Hepatocyte (in vitro differentiated cells): ENCODE measurements at regions not wholly inside any gene's neighbourhood (a gene's known extent, or its start where the extent isn't known, plus 50 kb on each side); places are given as distances from the start of the nearest gene placed in this dataset.

Source experiments
- DNase-seq: peaks from one replicate; pipeline ENCODE4 v3.0.0-alpha.2; 2016; ENCODE audit warnings: low spot score
- H2AFZ ChIP-seq: fragments of 200-600 bp; sonication (generic); 2 replicates; pipeline ENCODE4 v1.6.0; 2016; ENCODE audit warnings: antibody characterized with exemption, mild to moderate bottlenecking
- H3K27ac ChIP-seq: fragments of 200-600 bp; sonication (generic); 2 replicates; pipeline ENCODE4 v1.5.1; 2016; ENCODE audit warnings: mild to moderate bottlenecking
- H3K27me3 ChIP-seq: fragments of 200-600 bp; sonication (generic); 2 replicates; pipeline ENCODE4 v1.6.1; 2016
- H3K36me3 ChIP-seq: fragments of 200-600 bp; sonication (generic); replicated peaks from 2 replicates; pipeline ENCODE4 v1.5.1; 2016; ENCODE audit warnings: low read depth; ENCODE audit not compliant: insufficient read depth
- H3K4me1 ChIP-seq: fragments of 200-600 bp; sonication (generic); 2 replicates; pipeline ENCODE4 v1.5.1; 2016; ENCODE audit warnings: mild to moderate bottlenecking, moderate library complexity; ENCODE audit not compliant: insufficient read depth
- H3K4me2 ChIP-seq: fragments of 200-600 bp; sonication (generic); 2 replicates; pipeline ENCODE4 v1.6.0; 2016
- H3K4me3 ChIP-seq: fragments of 200-600 bp; sonication (generic); 2 replicates; pipeline ENCODE4 v1.5.1; 2016; ENCODE audit warnings: mild to moderate bottlenecking
- H3K79me2 ChIP-seq: fragments of 200-600 bp; sonication (generic); 2 replicates; pipeline ENCODE4 v1.6.0; 2017; ENCODE audit warnings: mild to moderate bottlenecking
- H3K9me2 ChIP-seq: fragments of 200-600 bp; sonication (generic); replicated peaks from 2 replicates; pipeline ENCODE4 v1.6.0; 2017; ENCODE audit warnings: mild to moderate bottlenecking; ENCODE audit not compliant: insufficient read depth
- H3K9me3 ChIP-seq: fragments of 200-600 bp; sonication (generic); 2 replicates; pipeline ENCODE4 v1.5.1; 2016; ENCODE audit warnings: low read depth, mild to moderate bottlenecking
- H4K20me1 ChIP-seq: fragments of 200-600 bp; sonication (generic); 2 replicates; pipeline ENCODE4 v1.6.0; 2016; ENCODE audit warnings: mild to moderate bottlenecking; ENCODE audit not compliant: insufficient read depth, poor library complexity, severe bottlenecking
- EZH2 ChIP-seq: fragments of 200-600 bp; sonication (generic); IDR thresholded peaks from 2 replicates; pipeline ENCODE4 v1.6.1; 2016; ENCODE audit warnings: antibody characterized with exemption, mild to moderate bottlenecking, borderline replicate concordance
- EZH2phosphoT487 ChIP-seq: fragments of 200-600 bp; sonication (generic); IDR thresholded peaks from one replicate; pipeline ENCODE4 v1.6.1; 2018; ENCODE audit warnings: antibody characterized with exemption, mild to moderate bottlenecking, low read depth, moderate library complexity; ENCODE audit not compliant: unreplicated experiment, severe bottlenecking
- WGBS: methylation state at CpG from one replicate; pipeline ENCODE4 v1.1.6; 2016; ENCODE audit warnings: low lambda C conversion rate; ENCODE audit errors: missing lambda C conversion rate; 5-methylcytosine and 5-hydroxymethylcytosine counted together
- TF ChIP-seq, protein P1 (sequence below): fragments of 200-600 bp; sonication (generic); IDR thresholded peaks from 2 replicates; pipeline ENCODE4 v1.5.1; 2016; ENCODE audit warnings: antibody characterized with exemption, mild to moderate bottlenecking; ENCODE audit not compliant: poor library complexity

DNA sequence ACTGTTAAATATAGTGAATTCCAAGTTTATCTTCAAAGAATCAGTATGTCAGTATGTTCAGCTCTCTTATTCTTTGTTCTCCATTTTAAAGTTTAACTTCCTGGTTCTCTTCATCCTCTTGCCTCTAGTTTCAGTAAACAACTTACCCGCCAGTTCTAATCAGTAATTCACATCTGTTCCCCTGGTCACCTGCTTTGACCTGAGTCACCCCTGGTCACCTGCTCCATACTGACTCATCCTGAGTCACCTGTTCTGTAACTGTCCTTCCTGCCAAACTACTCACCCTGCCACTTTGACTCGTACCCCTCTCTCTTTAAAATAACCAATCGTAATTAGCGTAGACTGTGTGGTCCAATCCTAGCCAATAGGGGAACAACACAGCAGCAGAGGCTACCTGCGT, 992.7 kb upstream of the HS3ST1 start:
- no peaks in the 10 kb centered on the region for H3K9me2 ChIP-seq
- H3K4me3 ChIP-seq, result no peak overlapping the region
- TF ChIP-seq EZH2phosphoT487 (no peak), EZH2 (no peak)
- TF ChIP-seq, protein P1, sequence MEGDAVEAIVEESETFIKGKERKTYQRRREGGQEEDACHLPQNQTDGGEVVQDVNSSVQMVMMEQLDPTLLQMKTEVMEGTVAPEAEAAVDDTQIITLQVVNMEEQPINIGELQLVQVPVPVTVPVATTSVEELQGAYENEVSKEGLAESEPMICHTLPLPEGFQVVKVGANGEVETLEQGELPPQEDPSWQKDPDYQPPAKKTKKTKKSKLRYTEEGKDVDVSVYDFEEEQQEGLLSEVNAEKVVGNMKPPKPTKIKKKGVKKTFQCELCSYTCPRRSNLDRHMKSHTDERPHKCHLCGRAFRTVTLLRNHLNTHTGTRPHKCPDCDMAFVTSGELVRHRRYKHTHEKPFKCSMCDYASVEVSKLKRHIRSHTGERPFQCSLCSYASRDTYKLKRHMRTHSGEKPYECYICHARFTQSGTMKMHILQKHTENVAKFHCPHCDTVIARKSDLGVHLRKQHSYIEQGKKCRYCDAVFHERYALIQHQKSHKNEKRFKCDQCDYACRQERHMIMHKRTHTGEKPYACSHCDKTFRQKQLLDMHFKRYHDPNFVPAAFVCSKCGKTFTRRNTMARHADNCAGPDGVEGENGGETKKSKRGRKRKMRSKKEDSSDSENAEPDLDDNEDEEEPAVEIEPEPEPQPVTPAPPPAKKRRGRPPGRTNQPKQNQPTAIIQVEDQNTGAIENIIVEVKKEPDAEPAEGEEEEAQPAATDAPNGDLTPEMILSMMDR, result no peak

DNA sequence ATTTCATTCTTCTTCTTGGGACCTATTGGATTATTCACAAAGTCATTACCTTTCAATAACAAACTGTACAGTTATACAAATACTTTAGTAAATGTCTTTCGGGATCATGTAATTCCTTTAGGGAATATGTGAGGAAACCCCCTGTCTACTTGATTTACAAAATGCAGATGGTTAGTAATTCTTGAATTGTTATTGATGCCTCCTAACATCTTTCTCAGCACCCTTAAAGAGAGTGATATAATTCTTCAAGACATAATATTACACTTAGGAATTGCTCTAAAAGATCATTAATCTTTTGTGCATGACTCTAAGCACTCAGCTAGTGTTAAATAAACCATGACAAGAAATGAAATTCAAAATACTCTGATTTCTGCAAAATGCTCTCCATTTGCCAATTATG, 988.1 kb upstream of the HS3ST1 start:
- WGBS, result 84% methylated on average over 1 of the region's 1 CpG
- Histone ChIP-seq H3K79me2 (no peaks in the 10 kb centered on the region), H4K20me1 (no peaks in the 10 kb centered on the region), H3K9me2 (no peaks in the 10 kb centered on the region), H3K27me3 (no peaks in the 10 kb centered on the region), H3K36me3 (no peaks in the 10 kb centered on the region), H3K9me3 (no peaks in the 10 kb centered on the region), H3K4me2 (no peak overlapping the region), H3K4me1 (peaks cover 8% of the 10 kb centered on the region), H3K4me3 (no peak overlapping the region), H2AFZ (no peak overlapping the region), H3K27ac (no peak overlapping the region)
- TF ChIP-seq EZH2 (no peak), EZH2phosphoT487 (no peak)
- TF ChIP-seq, protein P1, result no peak
- DNase-seq, result no peak

More for the DNA sequence above, 992.7 kb upstream of the HS3ST1 start:
- no peaks in the 10 kb centered on the region for H3K27me3 ChIP-seq
- peak overlapping the region; percentile 55 for H3K27ac ChIP-seq
- H3K79me2 ChIP-seq, result no peaks in the 10 kb centered on the region
- H2AFZ ChIP-seq, result no peak overlapping the region
- H3K36me3 ChIP-seq, result no peaks in the 10 kb centered on the region
- peak; percentile 17 for DNase-seq
- H3K4me1 ChIP-seq, result peaks cover 8% of the 10 kb centered on the region
- no peak overlapping the region for H3K4me2 ChIP-seq
- H3K9me3 ChIP-seq, result no peaks in the 10 kb centered on the region
- 91% methylated on average over 5 of the region's 5 CpGs for WGBS
- no peaks in the 10 kb centered on the region for H4K20me1 ChIP-seq

DNA sequence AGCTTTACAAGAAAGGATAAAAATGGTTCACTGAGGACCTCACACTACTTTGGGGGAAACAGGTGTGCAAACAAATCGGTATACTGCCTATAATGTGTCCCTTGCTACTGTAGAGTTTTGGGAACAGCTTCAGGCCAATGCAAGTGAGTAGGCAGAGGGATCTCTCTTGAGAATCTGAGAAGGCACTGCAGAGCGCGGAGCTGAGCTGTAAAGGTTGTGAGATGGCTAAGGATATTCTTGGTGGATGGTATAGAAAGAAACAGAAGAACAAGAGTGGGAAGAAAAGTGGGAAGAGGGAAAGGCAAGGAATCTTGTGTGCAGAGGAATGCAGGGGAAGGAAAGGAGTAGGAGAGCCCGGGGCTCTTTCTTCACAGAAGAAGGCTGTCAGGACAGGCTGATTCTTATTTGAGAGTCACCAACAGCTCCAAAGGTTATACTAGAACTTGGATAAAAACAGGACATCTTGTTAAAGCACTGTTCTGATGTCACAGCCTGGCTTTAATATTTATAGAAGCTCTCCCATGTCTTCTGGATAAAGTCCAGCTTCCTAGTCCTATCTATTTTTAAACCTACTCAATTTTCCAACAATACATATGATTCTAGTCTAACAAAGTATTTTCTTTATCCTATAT, 985.6 kb upstream of the HS3ST1 start:
- no peaks in the 10 kb centered on the region for H3K9me2 ChIP-seq
- 93% methylated on average over 4 of the region's 4 CpGs for WGBS
- H3K36me3 ChIP-seq, result no peaks in the 10 kb centered on the region
- no peaks in the 10 kb centered on the region for H3K79me2 ChIP-seq
- no peaks in the 10 kb centered on the region for H3K27me3 ChIP-seq
- TF ChIP-seq, protein P1, result no peak
- no peak for TF ChIP-seq EZH2
- no peak for TF ChIP-seq EZH2phosphoT487
- H3K4me1 ChIP-seq, result no peaks in the 10 kb centered on the region
- H2AFZ ChIP-seq, result no peak overlapping the region
- H4K20me1 ChIP-seq, result no peaks in the 10 kb centered on the region
- no peak overlapping the region for H3K4me3 ChIP-seq
- no peaks in the 10 kb centered on the region for H3K9me3 ChIP-seq
- no peak overlapping the region for H3K4me2 ChIP-seq
- no peak for DNase-seq
- no peak overlapping the region for H3K27ac ChIP-seq
